HG03103 (cell line): ENCODE measurements at regions not wholly inside any gene's neighbourhood (a gene's known extent, or its start where the extent isn't known, plus 50 kb on each side); places are given as distances from the start of the nearest gene placed in this dataset.

Source experiments
- ATAC-seq: cut with Tn5 transposase; IDR thresholded peaks from one replicate; pipeline ENCODE4 v1.9.1; 2021; ENCODE audit warnings: low read depth; ENCODE audit not compliant: unreplicated experiment

DNA sequence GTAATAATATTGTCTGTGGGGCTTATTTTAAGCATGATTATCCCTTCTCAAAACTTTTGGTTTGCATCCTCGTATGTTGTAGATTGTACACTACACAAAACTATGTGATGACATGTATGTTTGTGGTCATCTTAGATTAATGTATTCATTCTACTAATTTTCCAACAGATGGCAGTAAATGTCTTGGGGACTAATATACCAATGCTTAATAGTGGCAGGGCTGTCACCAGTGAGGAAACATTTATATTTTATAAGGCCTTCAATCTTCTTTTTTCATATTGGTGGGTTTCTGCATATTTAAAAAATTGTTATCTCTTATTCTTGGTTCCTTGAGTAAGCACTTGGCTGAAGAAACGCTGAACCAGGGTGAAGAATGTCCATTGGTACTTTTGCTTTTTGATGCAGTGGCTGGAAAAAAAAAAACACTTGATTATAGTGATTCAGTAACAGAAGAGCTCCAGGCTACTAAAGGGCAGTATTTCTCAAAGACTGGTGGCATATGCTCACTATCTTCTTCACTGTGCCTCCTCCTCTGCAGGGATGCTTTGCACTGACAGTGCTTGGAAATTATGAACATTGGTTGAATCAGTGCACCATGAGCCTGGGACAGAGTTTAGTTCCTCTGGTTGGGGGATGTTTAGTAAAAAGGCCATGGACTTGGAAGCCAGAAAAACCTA lies 530.3 kb downstream of the RASEF start:
- no peak for ATAC-seq

DNA sequence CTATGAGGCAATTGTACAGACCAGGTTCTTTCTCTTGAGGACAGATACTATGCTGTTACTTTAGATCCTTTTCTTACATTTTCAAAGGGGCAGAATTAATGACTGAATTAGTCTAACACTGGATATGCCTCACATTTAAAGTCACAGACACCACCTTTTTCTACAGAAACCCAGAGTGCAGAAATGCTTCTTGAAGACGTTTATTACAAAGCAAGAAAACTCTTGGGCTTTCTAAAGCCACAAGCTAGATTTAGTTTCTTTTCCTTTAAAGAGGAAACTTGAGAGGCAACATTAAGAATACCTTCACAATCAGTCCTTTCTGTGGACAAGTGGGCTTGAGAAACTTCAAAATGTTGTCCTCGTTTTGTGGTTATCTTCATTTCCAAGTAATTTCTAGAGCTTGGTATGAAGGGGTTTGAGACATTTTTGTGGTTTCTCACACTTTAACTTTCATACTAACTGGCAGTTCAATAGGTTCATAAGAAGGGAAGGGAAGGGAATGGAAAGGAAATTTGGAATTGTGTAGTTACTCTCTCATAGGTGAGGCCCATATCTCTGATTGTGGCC lies 527.4 kb downstream of the RASEF start:
- ATAC-seq: no peak

DNA sequence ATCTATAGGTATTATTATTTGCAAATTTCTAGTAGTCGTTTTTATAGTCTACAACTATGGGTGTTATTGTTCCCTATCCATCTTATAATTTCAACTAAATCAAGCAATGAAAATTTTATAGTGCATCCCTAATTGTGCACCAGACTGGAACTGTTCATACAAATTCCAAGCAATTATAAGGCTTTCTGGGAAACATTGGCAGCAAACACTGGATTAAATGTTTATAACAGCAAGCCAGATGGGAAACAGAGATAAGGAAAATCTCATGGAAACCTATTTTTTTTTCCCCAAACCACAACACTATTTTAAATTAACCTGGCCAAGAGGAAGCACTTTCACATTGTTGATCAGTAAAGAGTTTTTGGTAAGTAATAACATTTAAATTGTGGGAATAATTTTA lies 524.3 kb downstream of the RASEF start:
- no peak for ATAC-seq

DNA sequence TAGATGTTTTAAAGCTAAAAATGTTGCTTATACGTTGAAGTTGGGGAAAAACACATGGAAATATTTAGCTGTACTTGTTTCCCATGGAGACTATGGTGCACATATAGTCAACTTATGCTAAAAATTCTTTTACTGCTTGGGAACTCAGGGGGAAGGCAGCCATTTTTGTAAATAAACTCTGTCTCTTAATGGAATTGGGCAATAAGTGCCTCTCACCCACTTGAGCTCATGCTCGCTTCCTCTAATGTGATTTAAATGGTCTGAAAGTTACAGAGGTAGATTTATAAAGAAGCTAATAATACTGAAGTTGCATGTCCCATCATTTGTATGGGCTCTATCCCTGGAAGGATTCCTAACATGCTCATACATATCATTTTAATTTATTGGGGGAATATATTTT lies 523.8 kb downstream of the RASEF start:
- ATAC-seq: no peak

DNA sequence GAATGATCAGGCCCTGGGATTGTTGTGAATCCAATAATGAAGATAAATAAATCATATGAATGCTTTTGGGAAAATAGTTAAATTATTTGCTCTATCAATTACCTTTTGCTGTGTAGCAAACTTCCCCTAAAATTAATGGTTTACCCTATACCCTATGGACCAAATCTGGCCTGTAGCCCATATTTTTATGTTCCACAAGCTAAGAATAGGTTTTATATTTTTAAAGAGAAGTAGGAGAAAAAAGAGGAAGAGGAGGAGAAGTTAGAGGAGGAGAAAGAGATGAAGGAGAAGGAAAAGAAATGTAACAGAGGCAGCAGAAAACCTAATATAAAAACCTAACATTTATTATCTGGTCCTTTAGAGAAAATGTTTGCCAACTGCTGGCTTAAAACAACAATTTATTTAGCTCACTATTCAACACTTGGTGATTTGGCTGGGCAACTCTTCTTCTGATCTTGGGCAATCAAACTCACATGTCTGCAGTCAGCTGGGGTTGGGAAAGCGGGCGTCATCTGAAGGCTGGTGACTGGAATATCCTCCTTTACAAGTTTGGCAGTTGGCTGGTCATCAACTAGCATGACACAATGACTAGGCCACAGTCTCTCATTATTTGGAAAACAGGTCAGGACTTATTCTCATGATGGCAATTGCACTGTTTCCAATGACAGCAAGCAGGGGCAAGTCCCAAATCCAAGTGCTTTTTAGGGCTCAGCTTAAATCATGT lies 522.9 kb downstream of the RASEF start:
- ATAC-seq: no peak

DNA sequence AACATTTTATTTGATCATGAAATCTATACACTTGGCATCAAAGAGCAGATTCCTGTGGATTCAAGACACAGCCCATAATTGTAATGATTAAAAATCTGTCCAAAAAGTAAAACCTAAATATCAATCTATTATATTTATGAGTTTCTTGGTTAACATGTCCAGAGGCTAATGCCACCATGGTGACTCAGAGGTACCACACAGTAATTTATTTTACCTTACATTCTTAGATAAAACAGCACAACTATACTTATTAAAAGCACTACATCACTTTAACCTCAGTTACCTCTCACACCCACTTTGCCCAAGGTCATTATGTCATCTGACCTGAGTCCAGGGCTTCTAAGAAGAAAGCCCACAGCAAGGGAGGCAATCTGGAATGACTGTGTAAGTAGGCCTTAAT lies 519.2 kb downstream of the RASEF start:
- no peak for ATAC-seq

DNA sequence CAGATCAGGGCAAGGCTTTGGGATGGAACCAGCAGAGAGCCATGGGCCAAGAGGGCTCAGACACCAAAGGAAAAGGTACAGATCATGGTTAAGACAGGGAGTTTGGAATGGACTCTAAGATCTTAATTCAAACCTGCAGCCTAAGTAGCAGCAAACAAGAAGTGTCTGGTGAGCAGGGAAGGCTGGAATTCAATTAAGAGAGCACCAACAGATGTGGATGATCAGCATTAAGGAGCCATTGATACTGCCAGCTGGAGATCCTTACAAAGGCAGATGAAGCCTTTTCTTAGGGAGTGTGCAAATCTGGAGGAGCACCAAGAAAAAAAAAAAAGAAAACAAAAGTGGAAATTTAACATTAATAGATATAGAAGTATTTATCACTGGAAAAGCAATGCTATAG lies 516.8 kb downstream of the RASEF start:
- no peak for ATAC-seq

DNA sequence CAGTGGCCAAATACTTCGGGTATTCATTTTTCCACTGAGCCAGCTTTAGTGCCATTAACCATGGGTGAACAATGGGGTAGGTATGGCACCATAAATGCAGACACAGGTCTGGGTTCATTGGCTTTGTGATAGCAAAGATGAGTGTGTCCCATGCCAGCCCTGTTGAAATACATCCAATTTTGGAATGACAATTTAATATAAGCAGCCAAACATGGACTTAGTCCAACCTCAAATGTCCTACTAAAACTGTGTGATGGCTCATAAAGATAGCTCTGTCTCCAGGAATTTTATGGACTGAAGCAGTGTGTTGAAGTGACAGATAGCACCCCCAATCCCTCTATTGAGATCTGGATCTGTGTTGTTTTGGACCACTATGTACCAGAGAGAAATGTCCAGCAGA lies 514.9 kb downstream of the RASEF start:
- ATAC-seq: no peak

DNA sequence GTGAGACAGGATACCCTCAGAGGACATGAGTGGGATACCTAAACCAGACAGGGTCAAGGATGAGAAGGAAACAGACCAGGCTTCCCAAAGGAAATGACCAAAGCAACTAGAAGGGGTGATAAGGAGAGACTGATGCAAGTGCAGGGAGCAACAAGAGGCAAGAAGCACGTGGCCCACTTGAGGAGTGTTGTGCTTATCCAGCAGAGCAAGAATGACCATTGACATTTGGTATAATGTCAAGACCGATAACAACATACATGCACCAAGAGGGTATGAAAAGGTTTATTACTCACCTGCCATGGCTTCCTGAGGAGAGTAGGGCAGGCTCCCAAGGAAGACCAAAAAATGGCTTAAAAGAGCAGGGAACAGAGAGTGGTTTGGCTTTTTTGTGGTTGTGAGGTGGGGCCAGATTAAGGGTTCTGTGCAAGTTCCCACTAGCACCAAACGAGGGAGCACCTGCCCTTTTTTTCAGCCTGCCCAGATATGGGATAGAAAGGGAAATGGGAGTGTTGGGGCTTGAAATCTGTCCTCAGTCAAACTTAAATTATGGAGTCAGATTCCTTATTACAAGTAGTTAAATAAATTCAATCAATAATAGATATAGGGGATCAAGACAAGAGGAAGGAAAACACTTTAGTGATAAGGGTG lies 513.6 kb downstream of the RASEF start:
- ATAC-seq: no peak

DNA sequence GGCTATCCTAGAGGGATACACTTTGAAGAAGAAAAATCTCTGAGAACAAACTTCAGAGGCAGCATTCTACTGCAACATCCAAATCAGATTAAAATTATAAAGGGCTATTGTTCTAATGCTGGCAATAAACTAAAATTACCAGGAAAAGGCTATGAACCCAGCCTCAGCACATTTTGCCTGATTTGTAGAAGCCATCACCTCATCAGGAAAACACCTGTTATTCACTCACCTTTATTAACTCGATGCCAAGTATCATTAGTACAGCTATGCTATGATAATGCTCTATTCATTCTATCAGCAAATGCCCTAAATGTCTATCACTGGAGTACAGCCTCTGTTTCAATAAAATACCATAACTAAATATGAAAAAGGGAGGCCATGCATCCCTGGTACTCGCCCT lies 510.2 kb downstream of the RASEF start:
- no peak for ATAC-seq

DNA sequence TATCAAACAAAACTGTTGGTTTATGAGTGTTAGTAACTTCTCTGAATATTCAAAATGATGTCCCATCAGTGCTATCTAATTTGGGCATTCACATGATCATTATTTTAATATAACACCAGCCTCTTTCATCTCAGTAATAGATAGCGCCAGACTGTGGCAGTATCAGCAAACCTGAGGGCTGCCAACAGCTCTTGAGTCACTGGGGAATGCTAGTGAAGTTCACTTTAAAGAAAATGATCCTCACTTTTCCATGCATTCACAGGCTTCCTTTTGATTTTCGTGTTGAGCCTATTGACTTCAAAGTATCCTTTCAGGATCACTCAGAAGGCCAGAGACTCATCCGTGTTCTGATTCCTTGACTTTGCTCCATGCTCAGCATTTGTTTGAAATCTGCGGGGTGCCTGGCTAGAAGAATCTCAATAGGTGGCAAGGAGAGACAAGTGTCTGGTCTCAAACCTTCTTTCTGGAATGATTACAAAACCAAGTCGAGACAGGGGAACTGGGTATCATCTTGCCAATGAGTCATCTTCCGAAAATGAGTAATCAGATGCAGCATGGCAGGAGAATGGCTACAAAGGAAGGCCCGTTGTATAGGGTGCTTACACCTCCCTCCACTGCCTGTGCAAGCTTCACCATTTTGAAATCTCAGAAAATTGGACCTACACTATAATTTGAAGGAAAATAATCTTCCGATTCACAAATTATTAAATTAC lies 509.1 kb downstream of the RASEF start:
- no peak for ATAC-seq

DNA sequence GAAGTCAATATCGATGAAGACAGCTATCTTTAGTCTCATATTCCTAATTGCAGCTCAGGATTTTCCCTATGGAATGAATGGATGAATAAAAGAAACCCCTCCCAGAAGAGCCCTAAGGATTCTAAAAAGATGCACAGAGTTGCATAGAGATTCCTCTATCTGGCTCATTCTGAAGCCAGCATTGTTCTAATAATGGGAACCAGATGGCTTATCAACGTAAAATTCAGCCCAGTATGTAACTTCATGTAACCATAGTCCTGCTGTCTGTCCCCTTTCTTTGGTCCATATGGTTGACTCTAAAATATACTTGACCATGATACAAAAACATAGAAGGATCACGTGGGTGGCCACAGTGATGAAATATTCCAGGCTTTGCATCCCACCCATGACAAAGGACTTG lies 508.6 kb downstream of the RASEF start:
- ATAC-seq: no peak

DNA sequence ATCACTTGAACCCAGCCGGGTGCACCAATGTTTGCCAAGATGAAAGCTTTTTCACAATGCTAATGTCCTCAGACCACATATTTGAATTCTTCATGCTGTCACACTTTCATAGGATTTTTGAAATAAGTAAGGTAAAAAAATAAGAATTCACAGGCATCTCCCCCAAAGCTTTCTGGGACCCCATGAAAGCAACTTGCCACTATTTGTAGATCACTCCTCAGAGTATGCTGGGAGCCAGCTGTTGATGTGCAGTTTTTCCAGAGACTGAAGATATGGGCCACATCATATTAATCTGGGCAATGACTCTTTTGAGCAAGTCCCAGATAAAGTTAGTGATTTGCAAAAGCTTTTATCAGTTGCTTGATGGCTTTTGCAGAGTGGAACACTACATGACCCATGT lies 507.9 kb downstream of the RASEF start:
- no peak for ATAC-seq

DNA sequence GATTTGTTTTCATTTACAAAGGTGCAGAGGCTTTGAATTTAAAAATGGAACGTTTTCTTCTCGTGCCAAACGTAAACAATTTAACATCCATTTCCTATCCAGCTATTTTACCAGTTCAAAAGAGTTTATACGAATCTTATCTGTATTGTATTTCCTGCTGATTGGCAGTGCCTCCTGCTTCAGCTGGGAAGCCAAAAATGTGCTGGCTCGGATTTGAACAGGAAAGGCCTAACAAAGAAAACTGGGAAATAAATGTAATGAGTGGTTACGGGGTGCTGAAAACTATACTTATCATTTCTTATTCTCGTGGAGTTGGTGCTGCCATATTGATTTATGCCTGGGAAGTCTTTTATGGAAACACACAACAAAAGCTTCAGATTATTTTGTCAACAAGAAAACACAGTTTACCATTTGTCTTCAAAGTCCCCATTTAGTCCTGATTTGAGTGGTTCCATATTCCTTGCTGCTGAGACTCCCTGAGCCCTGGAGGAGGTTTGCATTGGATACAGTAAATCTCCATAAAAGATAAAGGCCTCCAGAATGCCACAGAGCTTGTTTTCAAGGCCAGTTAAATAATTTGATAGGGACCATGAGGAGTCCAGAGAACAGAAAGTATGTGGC lies 507.4 kb downstream of the RASEF start:
- no peak for ATAC-seq

DNA sequence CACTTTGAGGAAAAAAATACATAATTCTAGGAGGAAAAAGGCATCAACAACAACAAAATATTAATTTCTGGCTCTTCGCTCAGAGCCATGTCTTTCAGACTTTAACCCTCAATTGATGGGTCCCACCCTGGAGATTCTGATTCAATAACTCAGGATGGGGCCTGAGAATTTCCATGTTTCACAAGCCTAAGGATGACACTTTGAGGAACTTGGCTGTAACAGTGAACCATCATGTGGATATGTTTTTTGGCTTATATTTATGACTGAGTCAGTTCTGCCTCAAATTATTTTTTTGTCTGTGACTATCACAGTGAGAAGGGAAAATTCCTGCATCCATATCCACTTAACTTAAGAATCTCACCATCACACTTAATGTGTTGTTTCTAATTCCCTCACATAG lies 504.6 kb downstream of the RASEF start:
- ATAC-seq: no peak

DNA sequence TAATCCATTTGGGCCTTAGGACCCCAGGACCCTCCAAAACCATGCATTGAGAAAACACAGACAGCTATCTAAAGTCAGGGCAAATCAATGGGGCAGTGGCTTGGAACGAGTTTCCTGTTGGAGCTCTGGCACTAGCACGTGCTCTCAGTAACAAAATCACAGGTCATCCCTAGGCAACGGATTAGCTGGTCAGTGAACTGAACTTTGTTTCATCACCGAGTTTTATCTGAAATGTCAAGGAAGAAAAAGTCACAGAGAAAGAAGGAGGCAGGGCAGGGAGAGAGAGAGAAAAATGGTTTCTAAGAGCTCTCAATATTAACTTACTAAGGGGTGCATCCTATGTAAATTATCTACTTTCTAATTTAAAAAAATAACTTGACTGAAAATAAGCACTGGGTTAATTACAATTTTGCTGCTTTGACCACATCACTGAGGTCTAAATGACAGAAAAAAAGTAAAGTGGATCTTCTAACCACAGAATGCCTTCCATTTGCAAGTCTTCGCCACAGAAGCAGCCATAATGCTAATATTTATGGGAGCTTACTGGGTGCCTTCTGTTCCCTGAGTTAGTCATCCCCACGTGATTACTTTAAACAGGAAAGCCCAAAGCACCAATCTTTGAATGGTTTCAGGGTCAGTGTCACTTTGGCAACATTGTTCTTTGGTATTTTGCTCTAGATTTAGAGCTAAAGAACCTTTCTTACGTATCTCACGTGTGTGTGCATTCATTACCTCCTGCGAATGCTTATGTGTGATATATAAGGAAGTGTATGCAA lies 503.9 kb downstream of the RASEF start:
- ATAC-seq: no peak

DNA sequence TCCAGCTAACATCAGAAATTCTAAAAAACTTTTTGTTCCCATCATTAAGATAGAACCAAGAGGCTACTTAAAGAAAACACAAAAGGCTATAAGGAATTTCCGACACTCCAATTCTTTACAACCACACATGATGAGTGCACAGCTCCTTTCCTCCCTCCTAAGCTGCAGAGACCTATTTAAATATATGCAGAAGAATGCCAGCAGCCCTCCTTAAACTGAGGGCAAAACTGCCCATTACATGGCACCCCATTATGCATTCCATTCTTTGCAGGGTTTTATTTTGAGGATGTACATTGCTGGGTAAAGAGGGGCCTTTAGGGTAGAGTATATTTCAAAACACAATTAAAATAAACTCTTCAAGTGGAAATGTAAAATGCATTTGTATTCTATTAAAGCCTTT lies 502.9 kb downstream of the RASEF start:
- ATAC-seq: no peak

DNA sequence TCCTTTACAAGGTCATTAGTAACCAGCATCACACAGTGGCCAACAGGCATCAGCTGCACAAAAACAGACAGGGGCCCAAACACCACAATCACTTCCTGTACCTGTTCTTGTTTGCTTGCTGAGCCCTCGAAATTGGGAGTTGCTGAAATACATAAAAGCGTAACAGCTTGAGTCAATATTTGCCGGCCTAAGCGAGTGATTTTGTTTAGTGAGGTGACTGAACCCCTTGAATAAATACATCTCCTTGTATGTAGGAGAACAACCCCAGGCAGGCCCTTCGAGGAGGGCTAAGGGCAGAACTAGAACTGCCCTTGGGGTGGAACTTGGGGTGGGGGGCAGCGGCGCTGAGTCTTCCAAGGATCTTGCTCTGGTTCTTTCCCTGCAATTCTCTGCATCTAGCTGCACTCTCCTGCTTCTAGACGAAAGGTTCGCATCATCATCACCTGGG lies 502.5 kb downstream of the RASEF start:
- no peak for ATAC-seq

DNA sequence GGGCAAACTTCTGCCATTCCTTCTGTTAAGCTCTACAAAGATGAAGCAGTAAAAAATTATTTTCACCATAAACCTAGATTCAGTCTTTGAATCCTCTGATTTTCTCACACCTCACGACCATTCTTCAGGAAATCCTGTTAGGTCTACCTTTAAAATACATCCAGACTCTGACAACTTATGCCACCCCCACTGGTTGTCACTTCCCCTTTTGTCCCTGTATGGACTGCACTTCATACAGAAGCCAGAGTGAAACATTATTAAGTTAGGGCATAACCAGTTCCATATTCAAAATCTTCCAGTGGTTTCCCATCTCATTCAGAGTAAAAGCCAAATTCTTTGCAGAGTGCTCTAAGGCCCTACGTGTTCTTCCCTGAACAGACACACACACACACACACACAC lies 499.8 kb downstream of the RASEF start:
- no peak for ATAC-seq

DNA sequence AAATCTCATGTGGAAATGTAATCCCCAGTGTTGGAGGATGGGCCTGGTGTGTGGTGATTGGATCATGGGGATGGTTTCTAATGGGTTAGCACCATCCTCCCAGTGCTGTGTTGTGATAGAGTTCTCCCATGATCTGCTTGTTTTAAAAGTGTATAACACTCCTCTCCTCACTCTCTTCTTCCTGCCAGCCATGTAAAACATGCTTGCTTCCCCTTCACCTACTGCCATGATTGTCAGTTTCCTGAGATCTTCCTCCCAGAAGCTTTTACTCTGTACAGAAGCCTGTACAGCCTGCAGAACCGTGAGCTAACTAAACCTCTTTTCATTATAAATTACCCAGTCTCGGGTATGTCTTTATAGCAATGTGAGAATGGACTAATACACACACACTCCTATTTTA lies 499.1 kb downstream of the RASEF start:
- ATAC-seq: no peak
